K562 (cell line): ENCODE measurements at regions not wholly inside any gene's neighbourhood (a gene's known extent, or its start where the extent isn't known, plus 50 kb on each side); places are given as distances from the start of the nearest gene placed in this dataset.

Experiments
- ATAC-seq: fragments of 200-7000 bp; cut with Tn5 transposase; 3 replicates; pipeline ENCODE4 v1.9.1; 2020; ENCODE audit warnings: moderate library complexity
- BruUV-seq: library from RNA; stranded (reverse); fragments of 400-500 nt; replicated peaks from 2 replicates; lab custom pipeline; 2021; lab: Mats Ljungman, UMichigan
- CTCF ChIA-PET: fragments of 300-600 bp; formaldehyde crosslinking; extraction: SDS; loops from one replicate; lab custom pipeline; 2021; ENCODE audit warnings: low intra/inter-chr PET ratio; lab: Yijun Ruan, JAX
- POLR2A ChIA-PET: fragments of 300-600, 350-650 bp; sonication (Branson Sonifier 250); formaldehyde crosslinking; extraction: SDS; loops from one replicate; lab custom pipeline; 2021; ENCODE audit warnings: antibody characterized with exemption, inconsistent platforms; lab: Yijun Ruan, JAX
- DNase-seq, 4 experiments: peaks; one replicate each; pipeline versions ENCODE4 v3.0.0 to v3.0.0-alpha.2; 2011 to 2018; ENCODE audit warnings: low spot score in 3 of 4, mixed read lengths in 3 of 4; ENCODE audit errors: extremely low read depth in 1 of 4
- FAIRE-seq: peaks from 2 replicates; lab custom pipeline; 2011; peaks lifted over from hg19 to GRCh38; lab: Jason Lieb, UNC
- H2AFZ ChIP-seq: 2 replicates; pipeline ENCODE4 v1.6.0; 2011; ENCODE audit warnings: low read depth, low read length, control low read depth, inconsistent platforms
- H3K27ac ChIP-seq: fragments of 200-600 bp; 3 replicates; pipeline ENCODE4 v1.8.0; 2011; ENCODE audit warnings: low read depth, mild to moderate bottlenecking, control low read depth, inconsistent platforms, low read length, moderate library complexity, mixed read lengths; ENCODE audit errors: extremely low read depth
- H3K27me3 ChIP-seq, 2 experiments: fragments of 300-600 bp in 1 of 2; 2 replicates in 1 of 2; 3 replicates in 1 of 2; pipeline versions ENCODE4 v1.6.0 to v1.8.0; 2011; ENCODE audit warnings: inconsistent platforms in 2 of 2, low read length in 2 of 2, mild to moderate bottlenecking in 1 of 2, mixed read lengths in 1 of 2, moderate library complexity in 1 of 2; ENCODE audit not compliant: control insufficient read depth in 2 of 2, insufficient read depth in 2 of 2
- H3K36me3 ChIP-seq: fragments of 300-600 bp; 3 replicates; pipeline ENCODE4 v1.8.0; 2011; ENCODE audit warnings: mild to moderate bottlenecking, low read length, inconsistent platforms; ENCODE audit not compliant: control insufficient read depth, insufficient read depth
- H3K4me1 ChIP-seq, 2 experiments: fragments of 200-600 bp in 1 of 2; replicated peaks in 1 of 2; 2 replicates in 1 of 2; 3 replicates in 1 of 2; pipeline versions ENCODE4 v1.5.1 to v1.8.0; 2011; ENCODE audit warnings: inconsistent platforms in 2 of 2, low read length in 2 of 2, mild to moderate bottlenecking in 1 of 2, mixed read lengths in 1 of 2, moderate library complexity in 1 of 2; ENCODE audit not compliant: control insufficient read depth in 2 of 2, insufficient read depth in 2 of 2
- H3K4me2 ChIP-seq: 2 replicates; pipeline ENCODE4 v1.6.1; 2011; ENCODE audit warnings: low read length, control low read depth, inconsistent platforms, mixed read lengths; ENCODE audit not compliant: insufficient read depth
- H3K4me3 ChIP-seq: fragments of 200-600 bp; sonication (generic), shearing (Covaris generic); 2 replicates; pipeline ENCODE4 v1.5.1; 2016; ENCODE audit warnings: control low read depth, inconsistent platforms
- H3K79me2 ChIP-seq: fragments of 200-600 bp; 3 replicates; pipeline ENCODE4 v1.8.0; 2011; ENCODE audit warnings: low read length, inconsistent platforms; ENCODE audit not compliant: control insufficient read depth, insufficient read depth
- H3K9ac ChIP-seq, 2 experiments: 2 replicates each; pipeline versions ENCODE4 v1.6.0 to v1.6.1; 2011; ENCODE audit warnings: low read depth in 2 of 2, low read length in 2 of 2, control low read depth in 1 of 2, inconsistent platforms in 1 of 2, mild to moderate bottlenecking in 1 of 2, mixed read lengths in 1 of 2; ENCODE audit not compliant: insufficient read depth in 1 of 2
- H3K9me1 ChIP-seq: one replicate; pipeline ENCODE4 v1.6.0; 2011; ENCODE audit warnings: inconsistent platforms, mild to moderate bottlenecking, low read length, moderate library complexity; ENCODE audit not compliant: control insufficient read depth, insufficient read depth
- H3K9me3 ChIP-seq: replicated peaks from 2 replicates; pipeline ENCODE4 v1.5.1; 2011; ENCODE audit warnings: low read depth, low read length, inconsistent platforms; ENCODE audit not compliant: control insufficient read depth, insufficient read depth
- H4K20me1 ChIP-seq: replicated peaks from 2 replicates; pipeline ENCODE4 v1.6.1; 2011; ENCODE audit warnings: low read length, inconsistent platforms, mixed read lengths; ENCODE audit not compliant: control insufficient read depth, insufficient read depth
- GTF2A2 ChIP-seq: IDR thresholded peaks from 2 replicates; pipeline ENCODE4 v1.6.1; 2016; ENCODE audit warnings: mild to moderate bottlenecking, missing genetic modification characterization, missing compliant biosample characterization
- GTF2F1 ChIP-seq: IDR thresholded peaks from 2 replicates; pipeline ENCODE4 v1.6.1; 2011; ENCODE audit warnings: low read depth, low read length, improper control_type of control experiment
- HIVEP1 ChIP-seq: fragments of 250-450 bp; sonication (Bioruptor Pico); IDR thresholded peaks from 2 replicates; pipeline ENCODE4 v1.4.0; 2020; ENCODE audit warnings: mild to moderate bottlenecking
- HMG20A ChIP-seq: fragments of 450-650 bp; formaldehyde crosslinking; conservative IDR thresholded peaks from 2 replicates; pipeline ENCODE4 v1.4.0; 2020; ENCODE audit warnings: mild to moderate bottlenecking, mixed read lengths
- MTA2 ChIP-seq: fragments of 450-650 bp; IDR thresholded peaks from 2 replicates; pipeline ENCODE4 v1.6.1; 2016; ENCODE audit warnings: low read depth
- PHF21A ChIP-seq: fragments of 450-650 bp; IDR thresholded peaks from 2 replicates; pipeline ENCODE4 v1.6.1; 2017; ENCODE audit warnings: low read depth, borderline replicate concordance
- TBL1XR1 ChIP-seq, 2 experiments: IDR thresholded peaks; 2 replicates each; pipeline ENCODE4 v1.6.1; 2012; ENCODE audit warnings: improper control_type of control experiment in 2 of 2, low read length in 2 of 2, mild to moderate bottlenecking in 1 of 2
- TCFL5 ChIP-seq: fragments of 250-450 bp; sonication (Bioruptor Pico); conservative IDR thresholded peaks from 2 replicates; pipeline ENCODE4 v1.6.1; 2021; ENCODE audit warnings: mild to moderate bottlenecking, moderate library complexity, matching md5 sums
- ZC3H4 ChIP-seq: sonication (generic); formaldehyde crosslinking; IDR thresholded peaks from 2 replicates; pipeline ENCODE4 v1.9.0; 2021; ENCODE audit warnings: missing genetic modification reagents, borderline replicate concordance
- ZNF354B ChIP-seq: fragments of 250-450 bp; sonication (Bioruptor Pico); IDR thresholded peaks from 2 replicates; pipeline ENCODE4 v1.4.0; 2020
- ZNF445 ChIP-seq: fragments of 250-450 bp; sonication (Bioruptor Pico); IDR thresholded peaks from 2 replicates; pipeline ENCODE4 v1.4.0; 2020; ENCODE audit warnings: low read depth, mild to moderate bottlenecking, moderate library complexity
- ZNF696 ChIP-seq: fragments of 250-450 bp; sonication (Bioruptor Pico); conservative IDR thresholded peaks from 2 replicates; pipeline ENCODE4 v1.4.0; 2020; ENCODE audit warnings: mild to moderate bottlenecking, moderate library complexity
- ZNF830 ChIP-seq: fragments of 250-450 bp; sonication (Bioruptor Pico); IDR thresholded peaks from 2 replicates; pipeline ENCODE4 v1.5.0; 2021; ENCODE audit warnings: mild to moderate bottlenecking
- WGBS: fragments of 100-300 bp; shearing (Covaris generic); methylation state at CpG from one replicate; pipeline ENCODE4 v1.1.6; 2016; ENCODE audit warnings: low coverage, mixed read lengths; ENCODE audit not compliant: insufficient coverage; ENCODE audit errors: missing lambda C conversion rate; 5-methylcytosine and 5-hydroxymethylcytosine counted together
- in situ Hi-C: fragments of 300-500 bp; cut with MboI; formaldehyde crosslinking; loops from 4 replicates; pipeline ENCODE4 v1.15.0; 2018; ENCODE audit warnings: inconsistent platforms, mixed read lengths
- intact Hi-C: fragments of 100-400 bp; cut with micrococcal nuclease; formaldehyde crosslinking; loops from 2 replicates; pipeline ENCODE4 v1.14.2; 2022
- TF ChIP-seq, protein P1 (sequence below): fragments of 450-650 bp; IDR thresholded peaks from 2 replicates; pipeline ENCODE4 v1.6.1; 2016; ENCODE audit warnings: borderline replicate concordance
- TF ChIP-seq, protein P2 (sequence below), 2 experiments: fragments of 450-650 bp; IDR thresholded peaks; 2 replicates each; pipeline ENCODE4 v1.6.1; 2016
- TF ChIP-seq, protein P3 (sequence below): fragments of 250-450 bp; sonication (Bioruptor Pico); IDR thresholded peaks from 2 replicates; pipeline ENCODE4 v1.4.0; 2020

DNA sequence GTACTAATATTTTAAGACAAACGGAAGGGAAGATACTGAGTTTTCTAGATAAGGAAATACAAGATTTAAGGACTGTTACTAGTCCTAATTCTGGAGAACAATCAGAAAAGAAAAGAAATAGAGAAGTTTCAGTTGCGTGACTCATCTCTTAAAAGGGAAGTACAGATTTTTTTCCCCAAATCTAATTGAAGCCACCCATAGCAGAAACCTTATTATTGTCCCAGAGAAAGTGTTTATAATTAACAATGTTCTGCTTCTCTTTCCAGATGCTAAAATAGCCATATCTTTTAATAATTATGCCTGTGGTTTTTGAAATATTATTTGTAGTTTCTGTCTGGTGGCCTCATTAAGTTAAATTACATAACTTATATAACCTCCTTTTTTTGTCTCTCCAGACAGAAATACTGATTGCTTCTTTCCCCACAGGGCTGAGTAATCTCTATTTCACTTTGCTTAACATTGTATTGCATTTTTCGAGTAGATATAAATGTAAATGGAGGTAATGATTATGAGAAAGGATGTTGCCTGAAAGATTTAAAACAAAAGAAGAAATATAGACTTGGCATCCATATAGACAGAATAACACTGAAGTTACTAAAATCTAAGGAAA is 240.7 kb upstream of the MBL2 start:
- ChIA-PET CTCF (interaction anchor here (0.6 kb wide), 1 partner anchor 366 kb away, joined by 3 read pairs; no protein-coding TSS in a partner anchor), POLR2A (no interaction called here)
- intact Hi-C loops = no loop called here
- Histone ChIP-seq H3K4me2 (no peak overlapping the region), H3K9me3 (no peaks in the 10 kb centered on the region), H3K36me3 (no peaks in the 10 kb centered on the region), H3K27ac (no peak overlapping the region), H3K4me3 (no peak overlapping the region), H3K4me1 (no peaks in the 10 kb centered on the region), H3K79me2 (no peaks in the 10 kb centered on the region), H2AFZ (no peak overlapping the region), H3K9ac (no peak overlapping the region), H3K27me3 (no peaks in the 10 kb centered on the region), H4K20me1 (no peaks in the 10 kb centered on the region), H3K9me1 (no peaks in the 10 kb centered on the region)
- in situ Hi-C loops = no loop called here
- ATAC-seq (no peak), DNase-seq (no peak), FAIRE-seq (no peak)
- no TSS peak for BruUV-seq
- 2% methylated on average over 3 of the region's 3 CpGs for WGBS
- TF ChIP-seq ZNF354B (CRISPR knock-in tag) (no peak), PHF21A (no peak), HMG20A (CRISPR knock-in tag) (no peak), GTF2A2 (tag) (no peak), ZNF830 (CRISPR knock-in tag) (no peak), ZC3H4 (CRISPR knock-in tag) (no peak), ZNF696 (CRISPR knock-in tag) (no peak), ZNF445 (CRISPR knock-in tag) (no peak), MTA2 (no peak), GTF2F1 (no peak), HIVEP1 (CRISPR knock-in tag) (no peak), TBL1XR1 (IDR thresholded peaks at IDR 0.05; ENCODE audit: low read length in 2 of 2) (no peak), TCFL5 (CRISPR knock-in tag) (no peak)
- TF ChIP-seq, protein P1, sequence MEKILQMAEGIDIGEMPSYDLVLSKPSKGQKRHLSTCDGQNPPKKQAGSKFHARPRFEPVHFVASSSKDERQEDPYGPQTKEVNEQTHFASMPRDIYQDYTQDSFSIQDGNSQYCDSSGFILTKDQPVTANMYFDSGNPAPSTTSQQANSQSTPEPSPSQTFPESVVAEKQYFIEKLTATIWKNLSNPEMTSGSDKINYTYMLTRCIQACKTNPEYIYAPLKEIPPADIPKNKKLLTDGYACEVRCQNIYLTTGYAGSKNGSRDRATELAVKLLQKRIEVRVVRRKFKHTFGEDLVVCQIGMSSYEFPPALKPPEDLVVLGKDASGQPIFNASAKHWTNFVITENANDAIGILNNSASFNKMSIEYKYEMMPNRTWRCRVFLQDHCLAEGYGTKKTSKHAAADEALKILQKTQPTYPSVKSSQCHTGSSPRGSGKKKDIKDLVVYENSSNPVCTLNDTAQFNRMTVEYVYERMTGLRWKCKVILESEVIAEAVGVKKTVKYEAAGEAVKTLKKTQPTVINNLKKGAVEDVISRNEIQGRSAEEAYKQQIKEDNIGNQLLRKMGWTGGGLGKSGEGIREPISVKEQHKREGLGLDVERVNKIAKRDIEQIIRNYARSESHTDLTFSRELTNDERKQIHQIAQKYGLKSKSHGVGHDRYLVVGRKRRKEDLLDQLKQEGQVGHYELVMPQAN = no peak
- TF ChIP-seq, protein P2, sequence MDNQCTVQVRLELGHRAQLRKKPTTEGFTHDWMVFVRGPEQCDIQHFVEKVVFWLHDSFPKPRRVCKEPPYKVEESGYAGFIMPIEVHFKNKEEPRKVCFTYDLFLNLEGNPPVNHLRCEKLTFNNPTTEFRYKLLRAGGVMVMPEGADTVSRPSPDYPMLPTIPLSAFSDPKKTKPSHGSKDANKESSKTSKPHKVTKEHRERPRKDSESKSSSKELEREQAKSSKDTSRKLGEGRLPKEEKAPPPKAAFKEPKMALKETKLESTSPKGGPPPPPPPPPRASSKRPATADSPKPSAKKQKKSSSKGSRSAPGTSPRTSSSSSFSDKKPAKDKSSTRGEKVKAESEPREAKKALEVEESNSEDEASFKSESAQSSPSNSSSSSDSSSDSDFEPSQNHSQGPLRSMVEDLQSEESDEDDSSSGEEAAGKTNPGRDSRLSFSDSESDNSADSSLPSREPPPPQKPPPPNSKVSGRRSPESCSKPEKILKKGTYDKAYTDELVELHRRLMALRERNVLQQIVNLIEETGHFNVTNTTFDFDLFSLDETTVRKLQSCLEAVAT (IDR thresholded peaks at IDR 0.05) = no peak
- TF ChIP-seq, protein P3, sequence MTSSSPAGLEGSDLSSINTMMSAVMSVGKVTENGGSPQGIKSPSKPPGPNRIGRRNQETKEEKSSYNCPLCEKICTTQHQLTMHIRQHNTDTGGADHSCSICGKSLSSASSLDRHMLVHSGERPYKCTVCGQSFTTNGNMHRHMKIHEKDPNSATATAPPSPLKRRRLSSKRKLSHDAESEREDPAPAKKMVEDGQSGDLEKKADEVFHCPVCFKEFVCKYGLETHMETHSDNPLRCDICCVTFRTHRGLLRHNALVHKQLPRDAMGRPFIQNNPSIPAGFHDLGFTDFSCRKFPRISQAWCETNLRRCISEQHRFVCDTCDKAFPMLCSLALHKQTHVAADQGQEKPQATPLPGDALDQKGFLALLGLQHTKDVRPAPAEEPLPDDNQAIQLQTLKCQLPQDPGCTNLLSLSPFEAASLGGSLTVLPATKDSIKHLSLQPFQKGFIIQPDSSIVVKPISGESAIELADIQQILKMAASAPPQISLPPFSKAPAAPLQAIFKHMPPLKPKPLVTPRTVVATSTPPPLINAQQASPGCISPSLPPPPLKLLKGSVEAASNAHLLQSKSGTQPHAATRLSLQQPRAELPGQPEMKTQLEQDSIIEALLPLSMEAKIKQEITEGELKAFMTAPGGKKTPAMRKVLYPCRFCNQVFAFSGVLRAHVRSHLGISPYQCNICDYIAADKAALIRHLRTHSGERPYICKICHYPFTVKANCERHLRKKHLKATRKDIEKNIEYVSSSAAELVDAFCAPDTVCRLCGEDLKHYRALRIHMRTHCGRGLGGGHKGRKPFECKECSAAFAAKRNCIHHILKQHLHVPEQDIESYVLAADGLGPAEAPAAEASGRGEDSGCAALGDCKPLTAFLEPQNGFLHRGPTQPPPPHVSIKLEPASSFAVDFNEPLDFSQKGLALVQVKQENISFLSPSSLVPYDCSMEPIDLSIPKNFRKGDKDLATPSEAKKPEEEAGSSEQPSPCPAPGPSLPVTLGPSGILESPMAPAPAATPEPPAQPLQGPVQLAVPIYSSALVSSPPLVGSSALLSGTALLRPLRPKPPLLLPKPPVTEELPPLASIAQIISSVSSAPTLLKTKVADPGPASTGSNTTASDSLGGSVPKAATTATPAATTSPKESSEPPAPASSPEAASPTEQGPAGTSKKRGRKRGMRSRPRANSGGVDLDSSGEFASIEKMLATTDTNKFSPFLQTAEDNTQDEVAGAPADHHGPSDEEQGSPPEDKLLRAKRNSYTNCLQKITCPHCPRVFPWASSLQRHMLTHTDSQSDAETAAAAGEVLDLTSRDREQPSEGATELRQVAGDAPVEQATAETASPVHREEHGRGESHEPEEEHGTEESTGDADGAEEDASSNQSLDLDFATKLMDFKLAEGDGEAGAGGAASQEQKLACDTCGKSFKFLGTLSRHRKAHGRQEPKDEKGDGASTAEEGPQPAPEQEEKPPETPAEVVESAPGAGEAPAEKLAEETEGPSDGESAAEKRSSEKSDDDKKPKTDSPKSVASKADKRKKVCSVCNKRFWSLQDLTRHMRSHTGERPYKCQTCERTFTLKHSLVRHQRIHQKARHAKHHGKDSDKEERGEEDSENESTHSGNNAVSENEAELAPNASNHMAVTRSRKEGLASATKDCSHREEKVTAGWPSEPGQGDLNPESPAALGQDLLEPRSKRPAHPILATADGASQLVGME (CRISPR knock-in tag) = no peak
